HEK293T (cell line): ENCODE measurements at regions not wholly inside any gene's neighbourhood (a gene's known extent, or its start where the extent isn't known, plus 50 kb on each side); places are given as distances from the start of the nearest gene placed in this dataset.

ENCODE experiments used
- CTBP1 ChIP-seq: fragments of 450-650 bp; IDR thresholded peaks from 2 replicates; pipeline ENCODE4 v1.6.1; 2016; ENCODE audit warnings: borderline replicate concordance
- ELF4 ChIP-seq: fragments of 450-650 bp; IDR thresholded peaks from 2 replicates; pipeline ENCODE4 v1.6.1; 2017; ENCODE audit warnings: antibody characterized with exemption
- SUZ12 ChIP-seq: fragments of 450-650 bp; IDR thresholded peaks from 2 replicates; pipeline ENCODE4 v1.6.1; 2016; ENCODE audit warnings: mild to moderate bottlenecking

GRCh38 chr1:82829527-82829926 lies 1028.8 kb downstream of the ADGRL2 start:
- no peak for TF ChIP-seq SUZ12
- no peak for TF ChIP-seq CTBP1
- no peak for TF ChIP-seq ELF4
